Uterus (tissue), 2 donors: ENCODE measurements at regions not wholly inside any gene's neighbourhood (a gene's known extent, or its start where the extent isn't known, plus 50 kb on each side); places are given as distances from the start of the nearest gene placed in this dataset.

Experiments
- CTCF ChIP-seq, 4 experiments: fragments of 200-600 bp in 2 of 4; fragments of 450-650 bp in 2 of 4; sonication (generic) in 2 of 4; IDR thresholded peaks; one replicate each; pipeline ENCODE4 v1.5.1; 2016 to 2019; ENCODE audit warnings: antibody characterized with exemption in 4 of 4, mild to moderate bottlenecking in 2 of 4, moderate library complexity in 1 of 4
- POLR2A ChIP-seq, 2 donors: fragments of 450-650 bp; IDR thresholded peaks; one replicate each; pipeline ENCODE4 v1.6.1; 2016; ENCODE audit warnings: antibody characterized with exemption in 2 of 2, mild to moderate bottlenecking in 1 of 2, moderate library complexity in 1 of 2

GRCh38 chr4:124433500-124433899 is 279.0 kb downstream of the ANKRD50 start:
- TF ChIP-seq CTCF (IDR thresholded peaks at IDR 0.05) (no peak), POLR2A (IDR thresholded peaks at IDR 0.05) (no peak)
